LNCaP clone FGC (cell line): ENCODE measurements at regions not wholly inside any gene's neighbourhood (a gene's known extent, or its start where the extent isn't known, plus 50 kb on each side); places are given as distances from the start of the nearest gene placed in this dataset.

Experiments
- DNase-seq: peaks from one replicate; pipeline ENCODE4 v3.0.0-alpha.2; 2011; ENCODE audit warnings: low read depth
- H3K4me3 ChIP-seq: 2 replicates; pipeline ENCODE4 v1.5.1; 2011; ENCODE audit warnings: mild to moderate bottlenecking, low read depth, low read length, control low read depth
- CTCF ChIP-seq: IDR thresholded peaks from 2 replicates; pipeline ENCODE4 v1.5.1; 2012; ENCODE audit warnings: mild to moderate bottlenecking; ENCODE audit not compliant: control insufficient read depth, insufficient read depth; ENCODE audit errors: extremely low read depth

GRCh38 chr9:115594557-115594956 lies 476.6 kb upstream of the TNC start:
- no peak for DNase-seq
- H3K4me3 ChIP-seq: no peak overlapping the region
- no peak for TF ChIP-seq CTCF

GRCh38 chr9:115596021-115596745 lies 478.2 kb upstream of the TNC start:
- no peak overlapping the region for H3K4me3 ChIP-seq
- no peak for DNase-seq
- no peak for TF ChIP-seq CTCF

GRCh38 chr9:115596746-115597080 lies 478.8 kb upstream of the TNC start:
- DNase-seq: no peak
- TF ChIP-seq CTCF: no peak
- no peak overlapping the region for H3K4me3 ChIP-seq

GRCh38 chr9:115597330-115597895 lies 479.5 kb upstream of the TNC start:
- DNase-seq: no peak
- H3K4me3 ChIP-seq: no peak overlapping the region

GRCh38 chr9:115598751-115599150 lies 480.8 kb upstream of the TNC start:
- TF ChIP-seq CTCF: no peak
- DNase-seq: no peak
- H3K4me3 ChIP-seq: no peak overlapping the region

More at GRCh38 chr9:115597330-115597895, 479.5 kb upstream of the TNC start:
- no peak for TF ChIP-seq CTCF

GRCh38 chr9:115599898-115600297 lies 481.9 kb upstream of the TNC start:
- no peak for TF ChIP-seq CTCF
- H3K4me3 ChIP-seq: no peak overlapping the region
- DNase-seq: no peak

- DNase-seq: no peak
- TF ChIP-seq CTCF: no peak
- no peak overlapping the region for H3K4me3 ChIP-seq
These were observed 483.5 kb upstream of the TNC start for GRCh38 chr9:115601434-115601833.
